NT2/D1 (cell line): ENCODE measurements at regions not wholly inside any gene's neighbourhood (a gene's known extent, or its start where the extent isn't known, plus 50 kb on each side); places are given as distances from the start of the nearest gene placed in this dataset.

Experiments
- DNase-seq: peaks from one replicate; pipeline ENCODE4 v3.0.0-alpha.2; 2011; ENCODE audit warnings: low read depth, low spot score
- H3K27me3 ChIP-seq: 2 replicates; pipeline ENCODE4 v1.6.0; 2011; ENCODE audit warnings: mild to moderate bottlenecking; ENCODE audit not compliant: insufficient read length, insufficient read depth
- H3K36me3 ChIP-seq: 2 replicates; pipeline ENCODE4 v1.6.1; 2011; ENCODE audit warnings: mild to moderate bottlenecking, low read length, mixed read lengths; ENCODE audit not compliant: insufficient read depth, insufficient read length
- H3K4me1 ChIP-seq: 2 replicates; pipeline ENCODE4 v1.5.1; 2011; ENCODE audit not compliant: insufficient read depth, insufficient read length
- H3K4me3 ChIP-seq: 2 replicates; pipeline ENCODE4 v1.5.1; 2011; ENCODE audit warnings: low read depth; ENCODE audit not compliant: insufficient read length
- H3K9ac ChIP-seq: 2 replicates; pipeline ENCODE4 v1.6.0; 2011; ENCODE audit warnings: low read depth; ENCODE audit not compliant: insufficient read length
- H3K9me3 ChIP-seq: 2 replicates; pipeline ENCODE4 v1.5.1; 2011; ENCODE audit warnings: mild to moderate bottlenecking, low read length; ENCODE audit not compliant: insufficient read depth
- SUZ12 ChIP-seq: IDR thresholded peaks from 2 replicates; pipeline ENCODE4 v1.6.1; 2011; ENCODE audit not compliant: insufficient read length, insufficient read depth; ENCODE audit errors: extremely low read depth
- YY1 ChIP-seq: IDR thresholded peaks from 2 replicates; pipeline ENCODE4 v1.6.1; 2011; ENCODE audit not compliant: insufficient read length, insufficient read depth
- ZNF274 ChIP-seq: IDR thresholded peaks from 2 replicates; pipeline ENCODE4 v1.6.1; 2011; ENCODE audit warnings: mild to moderate bottlenecking, low read depth, low read length

DNA sequence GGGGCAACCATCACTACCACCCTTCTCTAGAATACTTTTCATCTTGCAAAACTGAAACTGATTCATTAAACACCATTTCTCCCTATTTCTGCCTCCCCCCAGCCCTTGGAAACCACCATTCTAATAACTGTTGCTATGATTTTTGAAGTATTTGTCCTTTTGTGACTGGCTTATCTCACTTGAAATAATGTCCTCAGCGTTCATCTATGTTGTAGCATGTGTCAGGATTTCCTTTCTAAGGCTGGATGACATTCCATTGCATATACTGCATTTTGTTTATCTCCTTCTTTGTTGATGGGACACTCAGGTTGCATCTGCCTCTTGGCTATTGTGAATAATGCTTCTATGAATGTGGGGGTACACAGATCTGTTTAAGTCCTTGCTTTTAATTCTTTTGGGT is 327.6 kb upstream of the ZNF32 start:
- no peaks in the 10 kb centered on the region for H3K36me3 ChIP-seq
- TF ChIP-seq ZNF274 = no peak
- no peak for TF ChIP-seq SUZ12
- no peak for TF ChIP-seq YY1
- no peaks in the 10 kb centered on the region for H3K27me3 ChIP-seq
- H3K4me1 ChIP-seq = no peaks in the 10 kb centered on the region
- no peak for DNase-seq
- H3K9me3 ChIP-seq = no peaks in the 10 kb centered on the region
- no peak overlapping the region for H3K4me3 ChIP-seq
- no peak overlapping the region for H3K9ac ChIP-seq

DNA sequence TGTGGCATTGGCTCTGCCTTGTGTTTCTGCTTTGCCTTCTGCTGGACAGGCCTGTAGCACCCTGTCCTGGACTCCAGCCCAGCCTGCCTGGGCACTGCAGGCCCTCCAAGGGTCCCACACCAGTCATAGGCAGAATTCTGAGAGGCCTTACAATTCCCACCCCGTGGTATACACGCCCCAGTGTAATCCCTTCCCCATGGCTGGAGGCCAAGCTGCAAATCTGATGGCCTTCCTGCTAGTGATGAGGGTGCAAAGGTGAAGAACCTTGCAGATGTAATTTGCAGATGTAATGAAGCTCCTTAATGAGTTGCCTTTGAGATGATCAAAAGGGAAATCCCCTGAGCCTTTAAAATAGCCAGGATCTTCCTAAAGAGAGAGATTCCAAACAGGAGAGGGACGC is 325.1 kb upstream of the ZNF32 start:
- Histone ChIP-seq H3K9ac (no peak overlapping the region), H3K36me3 (no peaks in the 10 kb centered on the region), H3K9me3 (no peaks in the 10 kb centered on the region), H3K4me1 (no peaks in the 10 kb centered on the region), H3K27me3 (no peaks in the 10 kb centered on the region), H3K4me3 (no peak overlapping the region)
- DNase-seq = no peak
- TF ChIP-seq YY1 (no peak), ZNF274 (no peak), SUZ12 (no peak)

DNA sequence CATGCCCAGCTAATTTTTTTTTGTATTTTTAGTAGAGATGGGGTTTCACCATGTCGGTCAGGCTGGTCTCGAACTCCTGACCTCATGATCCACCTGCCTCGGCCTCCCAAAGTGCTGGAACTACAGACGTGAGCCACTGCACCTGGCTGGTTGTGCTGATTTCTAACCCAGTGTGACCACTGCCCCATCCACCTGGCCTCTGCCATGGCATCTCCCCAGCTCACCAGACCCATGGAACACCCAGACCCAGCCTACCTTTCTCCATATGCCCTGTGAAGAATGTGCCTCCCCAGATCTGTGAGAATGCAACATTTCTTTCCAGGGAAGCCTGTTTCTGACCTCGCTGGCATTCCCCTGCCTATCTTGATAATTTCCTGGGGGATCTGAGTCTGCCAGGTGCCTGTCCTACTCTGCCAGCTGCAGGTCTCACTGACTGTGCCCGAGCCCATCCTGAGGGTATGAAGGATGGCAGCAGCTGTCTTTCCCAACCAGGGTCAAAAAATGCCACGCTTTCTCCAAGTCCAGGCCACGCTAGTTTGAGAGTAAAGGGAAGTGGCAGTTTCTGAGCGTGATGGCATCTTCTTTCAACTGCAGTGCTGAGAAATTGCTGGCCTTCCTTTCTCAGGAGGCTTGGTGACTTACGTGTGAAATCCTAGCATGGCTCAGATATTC is 324.4 kb upstream of the ZNF32 start:
- Histone ChIP-seq H3K9me3 (no peaks in the 10 kb centered on the region), H3K4me3 (no peak overlapping the region), H3K4me1 (no peaks in the 10 kb centered on the region), H3K9ac (no peak overlapping the region), H3K27me3 (no peaks in the 10 kb centered on the region), H3K36me3 (no peaks in the 10 kb centered on the region)
- no peak for DNase-seq
- TF ChIP-seq SUZ12 (no peak), YY1 (no peak), ZNF274 (no peak)

DNA sequence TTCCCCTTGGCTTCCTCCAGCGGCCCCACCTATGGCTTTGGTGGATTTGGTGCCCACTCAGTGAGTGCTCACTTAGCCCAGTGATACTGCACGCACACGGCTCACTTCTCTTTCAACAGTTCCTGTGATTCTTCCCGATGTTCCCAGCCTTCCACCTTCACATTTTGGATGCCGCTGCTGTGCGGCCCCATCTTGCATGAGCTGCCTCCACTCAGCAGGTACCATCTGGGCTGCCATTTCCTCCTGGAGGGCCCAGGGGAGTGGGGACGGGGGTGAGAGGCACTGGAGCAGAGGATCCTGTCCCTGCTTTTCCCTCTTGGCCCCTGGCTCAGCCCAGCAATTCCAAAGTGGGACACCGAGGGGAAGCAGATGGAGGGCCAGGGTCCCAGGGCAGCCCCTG is 323.3 kb upstream of the ZNF32 start:
- TF ChIP-seq SUZ12 (no peak), YY1 (no peak), ZNF274 (no peak)
- Histone ChIP-seq H3K9ac (no peak overlapping the region), H3K27me3 (no peaks in the 10 kb centered on the region)

DNA sequence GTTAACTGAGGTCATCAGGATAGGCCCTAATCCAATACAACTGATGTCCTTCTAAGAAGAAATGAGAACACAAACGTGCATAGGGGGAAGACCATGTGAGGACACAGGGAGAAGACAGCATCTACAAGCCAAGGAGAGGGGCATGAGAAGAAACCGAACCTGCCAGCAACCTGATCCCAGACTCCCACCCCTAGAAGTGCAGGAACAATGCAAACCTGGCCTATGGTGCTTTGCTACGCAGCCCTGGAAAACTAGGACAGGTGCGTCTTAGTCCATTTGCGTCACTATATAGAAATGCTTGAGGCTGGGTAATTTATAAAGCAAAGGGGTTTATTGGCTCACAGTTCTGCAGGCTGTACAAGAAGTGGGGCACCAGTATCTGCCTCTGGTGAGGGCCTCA is 322.6 kb upstream of the ZNF32 start:
- no peaks in the 10 kb centered on the region for H3K4me1 ChIP-seq
- no peaks in the 10 kb centered on the region for H3K27me3 ChIP-seq
- TF ChIP-seq YY1 = no peak
- no peaks in the 10 kb centered on the region for H3K36me3 ChIP-seq
- H3K4me3 ChIP-seq = no peak overlapping the region
- no peaks in the 10 kb centered on the region for H3K9me3 ChIP-seq
- H3K9ac ChIP-seq = no peak overlapping the region
- DNase-seq = no peak

More for the DNA sequence above, 323.3 kb upstream of the ZNF32 start:
- no peak for DNase-seq
- no peaks in the 10 kb centered on the region for H3K9me3 ChIP-seq
- no peaks in the 10 kb centered on the region for H3K36me3 ChIP-seq
- H3K4me3 ChIP-seq = no peak overlapping the region
- no peaks in the 10 kb centered on the region for H3K4me1 ChIP-seq

DNA sequence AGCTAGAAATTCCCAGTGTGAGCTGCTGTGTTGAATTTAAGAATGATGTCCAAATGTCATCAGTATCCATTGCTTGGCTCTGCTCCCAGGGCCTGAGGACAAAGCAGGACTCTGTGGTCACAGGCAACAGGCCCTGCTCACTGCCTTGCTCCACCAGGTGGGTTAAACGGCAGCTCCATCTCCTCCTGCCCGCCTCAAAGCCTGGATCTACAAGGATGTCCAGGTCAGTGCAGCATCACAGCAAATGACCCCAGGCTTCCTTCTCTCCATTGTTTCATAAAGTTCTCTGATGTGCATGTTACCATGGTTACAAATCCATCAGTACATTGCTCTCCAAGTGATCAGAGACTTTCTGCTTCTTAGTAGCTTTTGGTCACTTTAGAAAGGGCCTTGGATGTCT is 322.0 kb upstream of the ZNF32 start:
- no peaks in the 10 kb centered on the region for H3K9me3 ChIP-seq
- H3K4me1 ChIP-seq = no peaks in the 10 kb centered on the region
- no peak overlapping the region for H3K4me3 ChIP-seq
- no peaks in the 10 kb centered on the region for H3K27me3 ChIP-seq
- no peaks in the 10 kb centered on the region for H3K36me3 ChIP-seq
- H3K9ac ChIP-seq = no peak overlapping the region
- no peak for TF ChIP-seq YY1
- DNase-seq = no peak

DNA sequence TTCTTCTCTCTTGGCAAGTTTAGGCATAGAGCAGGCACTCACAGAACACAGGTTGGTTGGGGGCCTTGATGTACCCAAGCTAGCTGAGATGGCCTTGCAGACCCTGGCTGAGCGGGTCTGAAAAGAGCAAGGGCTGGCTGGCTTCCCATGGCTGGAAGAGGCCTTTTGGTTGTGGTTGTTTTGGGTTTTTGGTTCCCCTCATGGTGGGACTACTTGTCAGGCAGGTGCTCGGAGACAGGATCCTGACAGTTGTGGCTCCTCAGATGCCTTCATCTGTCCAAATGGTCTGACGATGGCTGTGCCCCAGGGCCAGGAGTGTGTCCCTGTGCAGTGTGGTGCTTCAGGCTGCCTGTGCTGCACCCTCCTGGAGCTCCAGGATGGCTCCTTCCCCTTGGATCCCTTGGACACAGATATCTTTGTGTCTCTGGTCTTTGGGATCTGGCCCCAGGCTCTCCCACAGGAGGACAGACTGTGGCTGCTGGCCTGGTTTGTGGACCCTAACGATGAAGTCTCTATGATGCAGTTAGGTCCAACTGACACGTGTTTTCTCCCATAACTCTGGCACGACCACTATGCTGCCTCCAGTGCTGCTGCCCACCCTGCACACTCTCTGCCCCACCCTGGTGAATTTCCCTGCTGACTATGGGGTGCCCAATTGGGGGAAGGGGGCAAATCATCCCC is 321.5 kb upstream of the ZNF32 start:
- no peak for DNase-seq
- Histone ChIP-seq H3K9ac (no peak overlapping the region), H3K9me3 (no peaks in the 10 kb centered on the region), H3K4me3 (no peak overlapping the region), H3K27me3 (no peaks in the 10 kb centered on the region), H3K4me1 (no peaks in the 10 kb centered on the region), H3K36me3 (no peaks in the 10 kb centered on the region)
- TF ChIP-seq ZNF274 (no peak), YY1 (no peak)

DNA sequence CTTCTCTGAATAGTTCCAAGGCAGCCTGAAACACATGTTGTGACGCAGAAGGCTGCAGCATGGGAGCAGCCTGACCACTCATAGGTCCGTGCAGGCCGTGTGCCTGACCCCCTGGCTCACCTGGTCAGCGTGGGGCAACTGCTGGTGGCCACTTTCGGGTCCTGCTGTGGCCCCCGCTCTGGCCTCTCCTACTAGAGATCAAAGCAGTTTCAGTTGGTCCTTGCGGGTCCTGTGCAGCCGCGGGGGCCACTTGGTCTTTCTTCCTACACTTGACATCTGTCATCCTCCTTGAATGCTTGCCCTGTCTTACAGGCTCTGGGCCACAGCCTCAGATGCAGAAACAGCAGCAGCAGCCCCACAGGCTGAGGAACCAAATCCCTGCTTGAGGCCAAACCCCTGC is 320.8 kb upstream of the ZNF32 start:
- H3K36me3 ChIP-seq = no peaks in the 10 kb centered on the region
- H3K4me3 ChIP-seq = no peak overlapping the region
- no peak for TF ChIP-seq ZNF274
- no peak for TF ChIP-seq SUZ12
- no peak for TF ChIP-seq YY1
- DNase-seq = no peak
- H3K9me3 ChIP-seq = no peaks in the 10 kb centered on the region
- H3K27me3 ChIP-seq = no peaks in the 10 kb centered on the region
- no peaks in the 10 kb centered on the region for H3K4me1 ChIP-seq
- H3K9ac ChIP-seq = no peak overlapping the region
